Activated CD4-positive, alpha-beta T cell treated with anti-CD3 and anti-CD28 coated beads, Interleukin-2, amount 50 U/mL, for 16 hours (primary cell): ENCODE measurements at regions not wholly inside any gene's neighbourhood (a gene's known extent, or its start where the extent isn't known, plus 50 kb on each side); places are given as distances from the start of the nearest gene placed in this dataset.

ENCODE experiments used
- DNase-seq: peaks from one replicate; pipeline ENCODE4 v3.0.0-alpha.2; 2020

GRCh38 chr2:150971910-150972309 lies 289.8 kb downstream of the RBM43 start:
- no peak for DNase-seq

- DNase-seq = no peak
Measured at GRCh38 chr2:150963336-150963735, 298.3 kb downstream of the RBM43 start.

- no peak for DNase-seq
Measured at GRCh38 chr2:150955231-150955630, 306.4 kb downstream of the RBM43 start.

GRCh38 chr2:150946831-150947230 lies 314.8 kb downstream of the RBM43 start:
- no peak for DNase-seq

DNA sequence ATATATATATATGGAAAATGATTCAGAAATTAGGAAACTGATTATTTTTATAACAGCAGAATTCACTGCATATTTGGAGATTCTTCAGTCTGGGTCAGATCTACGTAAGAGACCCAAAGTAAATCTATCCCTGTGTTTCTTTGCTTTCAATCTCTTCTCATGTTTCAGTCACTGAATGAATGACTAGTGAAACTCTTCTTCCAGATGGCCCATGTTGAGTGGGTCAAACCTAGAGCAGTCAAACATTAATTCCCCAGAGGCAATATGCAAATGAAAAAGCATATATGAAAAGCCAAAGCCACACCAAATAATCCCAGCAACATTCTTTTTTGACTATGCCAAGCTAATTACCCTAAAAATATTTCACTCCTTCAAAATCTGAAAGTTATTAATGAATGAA lies 317.3 kb downstream of the RBM43 start:
- DNase-seq = no peak

DNA sequence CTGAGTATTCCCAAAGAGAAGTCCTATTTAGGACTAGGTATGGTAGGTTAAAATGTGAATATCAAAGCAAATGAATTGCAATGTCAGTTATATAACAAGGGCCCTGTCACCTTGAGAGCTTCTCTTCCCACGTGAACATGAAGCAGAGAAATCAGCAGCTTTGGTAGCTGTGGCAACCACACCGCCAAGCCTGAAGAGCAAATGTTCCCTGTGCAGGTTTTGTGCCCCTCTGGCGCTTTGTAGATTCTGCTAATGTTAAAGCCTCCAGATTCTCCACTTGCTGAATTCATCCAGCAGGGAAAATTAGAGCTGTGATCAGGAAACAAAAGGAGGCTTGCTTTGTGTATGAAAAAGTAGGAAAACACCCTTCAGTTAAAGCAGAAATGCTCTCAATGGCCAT lies 322.6 kb downstream of the RBM43 start:
- DNase-seq = no peak

DNA sequence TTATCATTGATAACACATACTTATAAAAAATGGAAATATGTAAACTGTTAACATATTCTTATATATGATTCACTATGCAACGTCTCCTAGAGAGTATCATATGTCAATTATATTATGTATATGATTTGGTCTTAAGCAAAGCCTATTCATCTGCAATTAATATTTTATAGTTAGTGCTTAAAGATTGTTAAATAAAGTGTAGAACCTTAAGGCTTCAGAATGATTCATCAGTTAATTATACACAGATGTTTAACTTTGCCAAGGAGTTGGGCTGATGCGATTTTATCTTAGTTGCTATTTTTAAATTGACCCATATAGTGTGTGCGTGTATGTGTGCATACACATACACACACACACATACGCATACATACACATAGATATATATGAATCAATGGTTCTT lies 323.1 kb downstream of the RBM43 start:
- no peak for DNase-seq

GRCh38 chr2:150937030-150937429 lies 324.6 kb downstream of the RBM43 start:
- DNase-seq = no peak

DNA sequence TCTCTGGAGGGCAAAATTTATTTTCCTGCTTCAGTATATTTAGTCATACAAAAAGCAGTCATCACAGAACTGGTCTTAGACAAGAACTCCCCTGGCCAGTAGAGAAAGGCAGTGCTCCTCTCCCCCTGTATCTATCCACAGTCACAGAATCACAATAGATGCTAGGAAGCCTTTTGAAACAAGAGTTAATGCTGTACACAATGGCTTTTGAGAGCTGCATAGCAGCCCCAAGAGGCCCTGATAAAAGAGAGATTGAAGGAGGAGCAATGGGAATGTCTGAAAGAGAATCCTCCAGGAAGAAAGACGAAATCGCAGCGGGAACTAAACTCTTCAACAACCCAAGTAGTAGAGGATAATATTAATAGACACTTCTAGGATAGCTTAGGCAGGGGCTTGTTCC lies 330.2 kb downstream of the RBM43 start:
- DNase-seq = no peak

DNA sequence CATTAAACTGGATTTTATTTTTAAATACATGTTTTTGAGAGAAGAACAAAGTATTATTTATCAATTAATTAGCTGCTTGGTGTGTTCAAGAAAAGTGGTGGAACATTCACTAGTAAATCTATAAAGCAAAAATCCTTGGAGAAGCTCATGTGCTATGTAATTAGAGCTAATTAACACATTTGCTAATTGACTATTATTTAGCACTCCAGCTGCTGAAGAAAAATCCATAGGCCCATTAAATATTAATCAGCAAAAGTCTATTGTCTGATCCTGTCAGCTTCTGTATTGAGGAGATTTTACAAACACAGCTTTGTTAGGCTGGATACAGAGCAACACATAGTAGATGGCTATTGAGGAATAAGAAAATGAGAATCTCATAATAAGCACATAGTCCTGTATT lies 336.1 kb downstream of the RBM43 start:
- no peak for DNase-seq

DNA sequence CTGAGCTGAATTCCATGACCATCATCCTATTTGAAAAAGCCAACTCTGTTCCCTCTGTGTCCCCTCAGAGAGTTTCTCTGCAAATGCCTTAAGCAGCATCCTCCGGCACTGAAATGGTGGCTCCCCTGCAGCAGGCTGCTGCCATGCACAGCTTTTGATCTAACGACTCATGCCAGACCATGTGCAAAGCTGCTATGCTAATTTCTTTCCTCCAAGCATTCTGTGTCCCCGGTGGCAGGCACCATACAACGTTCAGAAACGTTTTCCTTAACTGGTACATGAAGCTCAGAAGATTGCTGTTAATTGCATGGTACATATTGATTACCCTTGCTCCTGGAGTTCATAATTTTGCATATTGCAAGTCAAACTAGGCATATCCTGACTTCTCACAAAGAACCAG lies 336.8 kb downstream of the RBM43 start:
- no peak for DNase-seq

DNA sequence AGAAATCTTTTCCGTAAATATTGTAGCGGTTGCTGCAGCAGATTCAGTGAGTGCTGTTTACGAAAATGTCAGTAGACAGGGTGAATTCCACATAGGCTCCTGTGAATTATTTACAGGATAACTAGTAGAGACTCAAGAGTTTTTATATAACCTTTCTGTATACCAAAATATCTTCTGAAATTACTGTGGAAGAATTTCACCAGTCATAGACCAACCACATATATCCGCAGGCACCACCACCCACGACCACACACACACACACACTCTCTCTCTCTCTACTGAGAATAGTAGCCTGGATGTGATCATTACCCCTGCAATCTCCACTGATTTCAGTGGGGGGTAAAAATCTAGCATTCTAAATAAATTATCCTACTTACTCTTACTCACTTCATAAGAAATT lies 341.8 kb downstream of the RBM43 start:
- no peak for DNase-seq

GRCh38 chr2:150917961-150918713 lies 343.5 kb downstream of the RBM43 start:
- DNase-seq = no peak

DNA sequence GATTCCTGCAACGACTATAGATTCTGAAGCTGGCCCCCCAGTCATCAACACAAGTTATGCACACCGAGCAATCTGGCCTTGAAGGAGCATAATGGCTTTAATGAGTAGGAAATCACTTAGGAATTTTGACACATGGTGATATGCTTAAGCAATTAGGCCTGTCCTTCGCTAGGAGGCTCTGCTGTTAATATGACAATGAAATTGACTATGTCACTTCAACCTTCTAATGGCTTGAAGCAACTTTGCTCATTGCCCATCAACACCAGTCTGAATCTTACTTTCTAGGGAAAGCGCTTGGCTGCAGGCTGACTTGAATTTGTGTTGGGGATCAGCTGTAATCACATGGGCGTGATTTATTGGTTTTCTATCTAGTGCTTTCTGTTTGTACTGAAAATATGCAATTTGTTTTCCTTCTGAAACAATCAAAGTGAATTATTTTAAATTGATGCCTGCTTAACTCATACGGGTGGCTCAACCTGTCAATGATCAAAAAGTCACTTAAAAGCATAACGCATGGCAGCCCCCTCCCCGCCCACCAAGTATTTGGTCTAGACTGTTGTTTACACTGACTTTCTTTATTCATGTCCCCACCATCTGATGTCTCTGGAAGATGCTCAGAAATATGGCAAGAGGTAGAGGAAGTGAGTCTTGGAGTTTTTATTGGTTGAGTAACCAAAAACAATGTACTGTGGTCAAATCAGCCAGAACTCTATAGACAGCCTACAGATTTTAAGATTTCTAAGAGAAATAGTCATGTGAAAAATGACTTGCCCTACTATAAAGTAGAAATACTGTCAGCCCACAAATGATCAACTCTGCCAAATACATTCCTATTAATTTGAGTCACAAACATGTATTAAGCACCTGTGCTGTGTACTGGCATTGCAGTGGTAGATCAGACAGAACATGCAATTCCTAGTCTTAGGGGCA lies 344.9 kb downstream of the RBM43 start:
- no peak for DNase-seq

DNA sequence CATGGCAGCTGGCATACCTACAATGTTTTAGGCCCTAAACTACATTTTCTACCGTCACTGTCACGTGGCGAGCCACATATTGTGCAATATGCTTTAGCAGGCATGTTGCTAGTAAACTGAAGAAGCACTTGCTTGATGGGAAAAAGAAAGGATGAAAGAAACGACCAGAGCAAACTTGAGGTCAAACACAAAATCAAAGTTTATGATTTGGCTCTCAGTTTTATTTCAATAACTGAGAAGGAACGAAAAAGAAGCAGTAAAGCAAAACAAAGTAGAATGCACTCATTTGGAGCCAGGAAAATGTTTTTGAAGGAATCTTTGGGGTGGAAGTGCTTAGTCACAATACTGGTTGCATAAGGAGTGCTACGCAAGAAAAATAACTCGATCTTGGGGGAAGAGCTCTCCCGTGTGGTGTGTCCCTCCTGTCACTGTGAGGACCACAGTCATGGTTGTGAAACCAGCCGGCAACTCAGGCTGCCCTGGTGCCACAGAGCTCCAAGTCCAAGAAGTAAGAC lies 349.8 kb downstream of the RBM43 start:
- DNase-seq = no peak

DNA sequence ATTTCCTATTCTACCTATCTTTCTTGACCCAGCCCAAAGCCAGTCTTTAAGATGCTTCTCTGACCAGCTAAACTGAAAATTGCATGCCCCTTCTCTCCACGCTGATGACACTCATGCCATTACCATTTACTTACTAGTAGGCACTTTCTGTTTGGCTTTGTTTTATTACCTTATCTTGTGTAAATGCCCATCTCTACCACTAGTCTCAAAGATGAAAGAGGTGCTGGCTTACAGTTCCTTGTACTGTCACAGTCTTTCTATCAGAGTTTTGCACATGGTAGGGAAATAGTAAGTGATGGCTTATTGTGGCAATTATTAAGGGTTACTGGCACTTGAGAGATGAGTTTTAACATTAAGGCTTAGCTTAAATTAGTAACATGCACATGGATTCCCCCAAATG lies 352.1 kb downstream of the RBM43 start:
- no peak for DNase-seq

- DNase-seq = no peak
Measured at GRCh38 chr2:150909090-150909489, 352.6 kb downstream of the RBM43 start.

DNA sequence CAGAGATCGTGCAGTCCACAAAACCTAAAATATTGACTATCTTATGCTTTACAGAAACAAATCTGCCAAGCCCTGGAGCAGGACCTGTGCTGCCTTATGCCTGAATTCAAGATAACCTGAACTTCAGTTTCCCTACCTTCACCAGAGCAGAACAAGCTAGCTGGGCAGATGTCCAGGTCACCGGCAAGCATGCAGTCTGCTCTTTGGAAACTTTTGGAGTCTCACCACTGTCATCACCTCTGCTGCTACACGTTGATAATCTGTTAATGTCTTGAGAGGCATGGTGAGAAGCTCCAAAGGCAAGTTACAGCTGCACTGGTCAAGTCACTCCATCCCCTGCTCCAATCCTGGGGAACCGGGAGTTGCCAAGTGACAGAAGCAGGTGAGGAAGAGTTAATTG lies 354.2 kb downstream of the RBM43 start:
- DNase-seq = no peak

DNA sequence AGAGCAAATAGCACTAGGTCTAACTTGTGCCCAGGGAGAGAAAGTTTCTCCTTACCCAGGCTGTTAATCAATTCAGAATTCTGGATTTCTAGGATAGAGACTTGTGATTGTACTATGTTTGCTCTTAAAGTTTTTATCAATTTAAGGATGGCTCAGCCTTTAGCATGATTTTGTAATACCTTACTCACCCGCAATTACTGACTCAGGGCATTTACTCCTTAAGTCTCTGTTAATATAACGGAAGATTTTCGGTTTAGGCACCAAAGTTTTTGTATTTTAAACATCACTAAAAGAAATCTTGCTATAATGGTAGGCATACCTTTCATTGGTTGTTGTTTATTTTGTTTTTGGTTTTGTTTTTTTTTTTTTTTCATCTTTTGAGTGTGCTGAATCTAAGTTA lies 358.2 kb downstream of the RBM43 start:
- DNase-seq = no peak

DNA sequence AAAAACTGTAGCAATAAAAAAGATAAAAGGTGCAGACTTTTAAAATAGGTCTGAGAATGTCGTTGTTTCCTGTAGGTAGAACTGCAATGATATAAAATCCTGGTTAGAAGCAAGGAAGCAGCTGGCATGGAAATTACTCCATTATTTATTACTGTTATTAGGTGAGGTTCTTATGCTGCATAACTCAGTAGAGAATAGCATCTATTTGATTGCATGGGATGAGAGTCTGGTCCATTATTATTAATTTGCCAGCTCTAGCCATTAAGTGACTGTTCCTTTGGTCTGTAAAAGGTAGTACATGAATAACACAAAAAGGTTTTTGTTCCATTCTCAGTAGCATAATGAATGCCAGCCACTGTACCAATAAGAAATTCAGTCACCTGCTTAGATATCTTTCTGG lies 358.6 kb downstream of the RBM43 start:
- DNase-seq = no peak

DNA sequence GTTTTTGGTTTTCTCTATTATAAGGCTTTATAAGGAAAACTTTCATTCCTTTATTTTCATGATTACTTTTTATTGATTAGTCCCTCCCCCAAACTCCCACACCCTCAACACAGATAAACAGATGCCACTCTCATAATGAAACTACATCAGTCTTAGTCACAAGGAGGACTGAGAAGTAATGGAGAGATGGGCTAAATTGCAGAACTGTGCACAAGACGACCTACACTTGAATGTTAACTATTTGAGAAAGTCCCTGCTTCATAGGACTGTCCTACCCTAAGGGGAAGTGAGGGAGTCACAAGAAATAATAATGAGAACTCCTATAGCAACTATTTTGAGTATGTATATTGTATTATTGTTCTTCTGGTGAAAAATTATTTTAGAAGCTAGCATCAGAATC lies 360.8 kb downstream of the RBM43 start:
- DNase-seq = no peak

- no peak for DNase-seq
Measured at GRCh38 chr2:150895968-150896367, 365.7 kb downstream of the RBM43 start.

GRCh38 chr2:150889141-150889540 lies 372.5 kb downstream of the RBM43 start:
- DNase-seq = no peak

- no peak for DNase-seq
Measured at GRCh38 chr2:150888337-150888736, 373.3 kb downstream of the RBM43 start.
